Progenitor cell of endocrine pancreas (in vitro differentiated cells): ENCODE measurements at regions not wholly inside any gene's neighbourhood (a gene's known extent, or its start where the extent isn't known, plus 50 kb on each side); places are given as distances from the start of the nearest gene placed in this dataset.

Experiments used
- DNase-seq: peaks from one replicate; pipeline ENCODE4 v3.0.0; 2021; ENCODE audit warnings: low spot score; ENCODE audit not compliant: unreplicated experiment
- H3K27ac Mint-ChIP-seq: 2 replicates; pipeline ENCODE4 v1.8.0; 2021; ENCODE audit warnings: mild to moderate bottlenecking, moderate library complexity, mixed read lengths
- H3K27me3 Mint-ChIP-seq: 2 replicates; pipeline ENCODE4 v1.8.0; 2021; ENCODE audit warnings: mixed read lengths
- H3K36me3 Mint-ChIP-seq: 2 replicates; pipeline ENCODE4 v1.8.0; 2022; ENCODE audit warnings: mixed read lengths; ENCODE audit not compliant: insufficient read depth
- H3K4me1 Mint-ChIP-seq: 2 replicates; pipeline ENCODE4 v1.8.0; 2021; ENCODE audit warnings: low read depth, mixed read lengths
- H3K4me3 Mint-ChIP-seq: 2 replicates; pipeline ENCODE4 v1.8.0; 2021; ENCODE audit warnings: low read depth, mild to moderate bottlenecking, moderate library complexity, mixed read lengths
- H3K9me3 Mint-ChIP-seq: 2 replicates; pipeline ENCODE4 v1.8.0; 2021; ENCODE audit warnings: low read depth, mixed read lengths
- CTCF ChIP-seq: fragments of 200-600 bp; sonication (generic); IDR thresholded peaks from one replicate; pipeline ENCODE4 v1.5.0; 2021; ENCODE audit warnings: antibody characterized with exemption, mild to moderate bottlenecking; ENCODE audit not compliant: unreplicated experiment

GRCh38 chr7:136528329-136528728 is 340.1 kb upstream of the CHRM2 start:
- Mint-ChIP-seq H3K9me3 (no peaks in the 10 kb centered on the region), H3K27me3 (no peaks in the 10 kb centered on the region), H3K4me3 (no peak overlapping the region)

GRCh38 chr7:136527554-136527953 is 340.9 kb upstream of the CHRM2 start:
- H3K4me1 Mint-ChIP-seq, result no peaks in the 10 kb centered on the region
- no peak for TF ChIP-seq CTCF
- no peak overlapping the region for H3K27ac Mint-ChIP-seq
- H3K27me3 Mint-ChIP-seq, result no peaks in the 10 kb centered on the region
- H3K36me3 Mint-ChIP-seq, result no peaks in the 10 kb centered on the region
- DNase-seq, result no peak
- H3K4me3 Mint-ChIP-seq, result no peak overlapping the region
- no peaks in the 10 kb centered on the region for H3K9me3 Mint-ChIP-seq

More at GRCh38 chr7:136528329-136528728, 340.1 kb upstream of the CHRM2 start:
- no peak for DNase-seq
- no peaks in the 10 kb centered on the region for H3K36me3 Mint-ChIP-seq
- no peak for TF ChIP-seq CTCF
- H3K4me1 Mint-ChIP-seq, result no peaks in the 10 kb centered on the region
- H3K27ac Mint-ChIP-seq, result no peak overlapping the region

GRCh38 chr7:136526408-136527105 is 341.9 kb upstream of the CHRM2 start:
- H3K4me1 Mint-ChIP-seq, result no peaks in the 10 kb centered on the region
- no peak overlapping the region for H3K4me3 Mint-ChIP-seq
- H3K27ac Mint-ChIP-seq, result no peak overlapping the region
- H3K36me3 Mint-ChIP-seq, result no peaks in the 10 kb centered on the region
- no peaks in the 10 kb centered on the region for H3K9me3 Mint-ChIP-seq
- no peaks in the 10 kb centered on the region for H3K27me3 Mint-ChIP-seq
- TF ChIP-seq CTCF, result no peak
- DNase-seq, result no peak

GRCh38 chr7:136523571-136523970 is 344.9 kb upstream of the CHRM2 start:
- no peak for DNase-seq
- Mint-ChIP-seq H3K36me3 (no peaks in the 10 kb centered on the region), H3K27me3 (no peaks in the 10 kb centered on the region), H3K27ac (no peak overlapping the region), H3K9me3 (no peaks in the 10 kb centered on the region), H3K4me1 (no peaks in the 10 kb centered on the region), H3K4me3 (no peak overlapping the region)
- TF ChIP-seq CTCF, result no peak

GRCh38 chr7:136517971-136518370 is 350.5 kb upstream of the CHRM2 start:
- Mint-ChIP-seq H3K27me3 (no peaks in the 10 kb centered on the region), H3K4me3 (no peak overlapping the region)
- DNase-seq, result no peak

More at GRCh38 chr7:136517971-136518370, 350.5 kb upstream of the CHRM2 start:
- Mint-ChIP-seq H3K27ac (no peak overlapping the region), H3K4me1 (no peaks in the 10 kb centered on the region), H3K9me3 (no peaks in the 10 kb centered on the region), H3K36me3 (no peaks in the 10 kb centered on the region)
- no peak for TF ChIP-seq CTCF
